ENCODE measurements at regions not wholly inside any gene's neighbourhood (a gene's known extent, or its start where the extent isn't known, plus 50 kb on each side); places are given as distances from the start of the nearest gene placed in this dataset.

GRCh38 chr3:72317491-72317890 lies 530.8 kb downstream of the SHQ1 start:
- no peak for DNase-seq

- no peak for DNase-seq
These were observed 531.6 kb downstream of the SHQ1 start for GRCh38 chr3:72316501-72317279.

- DNase-seq: no peak
These were observed 528.4 kb upstream of the PROK2 start for GRCh38 chr3:72313308-72313707.

- peak in 2 of 3 donors; percentile 24 to 41 for DNase-seq
These were observed 527.4 kb upstream of the PROK2 start for GRCh38 chr3:72312339-72312738.

GRCh38 chr3:72311425-72311824 lies 526.5 kb upstream of the PROK2 start:
- no peak for DNase-seq

- peak; percentile 68 to 71 (median 70) for DNase-seq
These were observed 525.8 kb upstream of the PROK2 start for GRCh38 chr3:72310419-72311380.

- no peak for DNase-seq
These were observed 524.9 kb upstream of the PROK2 start for GRCh38 chr3:72309661-72310418.

GRCh38 chr3:72308641-72309040 lies 523.7 kb upstream of the PROK2 start:
- no peak for DNase-seq

GRCh38 chr3:72307438-72308115 lies 522.6 kb upstream of the PROK2 start:
- no peak for DNase-seq

- DNase-seq: no peak
These were observed 521.9 kb upstream of the PROK2 start for GRCh38 chr3:72306800-72307341.

- no peak for DNase-seq
These were observed 519.0 kb upstream of the PROK2 start for GRCh38 chr3:72303926-72304325.

- DNase-seq: no peak
These were observed 516.8 kb upstream of the PROK2 start for GRCh38 chr3:72301779-72302178.

- no peak for DNase-seq
These were observed 515.7 kb upstream of the PROK2 start for GRCh38 chr3:72300621-72301020.

GRCh38 chr3:72299823-72300222 lies 514.9 kb upstream of the PROK2 start:
- DNase-seq: peak in 2 of 3 donors; percentile 29 to 47

- peak; percentile 44 to 67 (median 60) for DNase-seq
These were observed 514.4 kb upstream of the PROK2 start for GRCh38 chr3:72299321-72299802.

GRCh38 chr3:72298201-72299152 lies 513.5 kb upstream of the PROK2 start:
- no peak for DNase-seq

GRCh38 chr3:72297481-72297880 lies 512.5 kb upstream of the PROK2 start:
- DNase-seq: no peak

- DNase-seq: no peak
These were observed 511.6 kb upstream of the PROK2 start for GRCh38 chr3:72296477-72297111.

GRCh38 chr3:72295962-72296450 lies 511.1 kb upstream of the PROK2 start:
- no peak for DNase-seq

All from suppressor macrophage treated with lipopolysaccharide for 1 hour (primary cell).